HFF-Myc (cell line): ENCODE measurements at regions not wholly inside any gene's neighbourhood (a gene's known extent, or its start where the extent isn't known, plus 50 kb on each side); places are given as distances from the start of the nearest gene placed in this dataset.

Experiments
- DNase-seq: peaks from one replicate; pipeline ENCODE4 v3.0.0-alpha.2; 2011; ENCODE audit warnings: low read depth; ENCODE audit errors: extremely low read depth
- H3K4me3 ChIP-seq: replicated peaks from 2 replicates; pipeline ENCODE4 v1.5.1; 2011; ENCODE audit warnings: low read depth, mild to moderate bottlenecking, control low read depth, low read length
- TF ChIP-seq, protein P1 (sequence below): IDR thresholded peaks from 2 replicates; pipeline ENCODE4 v1.5.1; 2012; ENCODE audit warnings: mild to moderate bottlenecking, low read depth, low read length, control low read depth; ENCODE audit errors: missing control alignments

DNA sequence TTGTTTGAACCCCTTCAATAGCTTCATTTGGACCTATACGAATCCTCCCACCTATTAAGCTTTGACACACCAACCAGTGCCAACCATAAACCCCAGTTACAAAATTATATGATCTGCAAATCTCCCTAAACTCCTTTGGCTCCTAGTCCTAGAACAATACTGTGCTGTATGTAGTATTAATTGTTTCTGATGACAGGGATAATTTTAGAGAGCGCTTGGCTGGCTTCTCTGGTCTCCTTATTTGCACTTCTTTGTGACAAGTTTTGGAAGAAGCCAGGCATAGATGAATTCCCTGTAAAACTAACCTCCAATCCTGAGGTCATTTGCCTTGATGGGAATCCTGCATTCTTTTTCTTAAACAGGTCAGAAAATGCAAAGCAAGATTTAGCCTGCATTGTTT is 433.0 kb downstream of the PPARGC1A start:
- TF ChIP-seq, protein P1, sequence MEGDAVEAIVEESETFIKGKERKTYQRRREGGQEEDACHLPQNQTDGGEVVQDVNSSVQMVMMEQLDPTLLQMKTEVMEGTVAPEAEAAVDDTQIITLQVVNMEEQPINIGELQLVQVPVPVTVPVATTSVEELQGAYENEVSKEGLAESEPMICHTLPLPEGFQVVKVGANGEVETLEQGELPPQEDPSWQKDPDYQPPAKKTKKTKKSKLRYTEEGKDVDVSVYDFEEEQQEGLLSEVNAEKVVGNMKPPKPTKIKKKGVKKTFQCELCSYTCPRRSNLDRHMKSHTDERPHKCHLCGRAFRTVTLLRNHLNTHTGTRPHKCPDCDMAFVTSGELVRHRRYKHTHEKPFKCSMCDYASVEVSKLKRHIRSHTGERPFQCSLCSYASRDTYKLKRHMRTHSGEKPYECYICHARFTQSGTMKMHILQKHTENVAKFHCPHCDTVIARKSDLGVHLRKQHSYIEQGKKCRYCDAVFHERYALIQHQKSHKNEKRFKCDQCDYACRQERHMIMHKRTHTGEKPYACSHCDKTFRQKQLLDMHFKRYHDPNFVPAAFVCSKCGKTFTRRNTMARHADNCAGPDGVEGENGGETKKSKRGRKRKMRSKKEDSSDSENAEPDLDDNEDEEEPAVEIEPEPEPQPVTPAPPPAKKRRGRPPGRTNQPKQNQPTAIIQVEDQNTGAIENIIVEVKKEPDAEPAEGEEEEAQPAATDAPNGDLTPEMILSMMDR = no peak
- DNase-seq = no peak
- no peak overlapping the region for H3K4me3 ChIP-seq

DNA sequence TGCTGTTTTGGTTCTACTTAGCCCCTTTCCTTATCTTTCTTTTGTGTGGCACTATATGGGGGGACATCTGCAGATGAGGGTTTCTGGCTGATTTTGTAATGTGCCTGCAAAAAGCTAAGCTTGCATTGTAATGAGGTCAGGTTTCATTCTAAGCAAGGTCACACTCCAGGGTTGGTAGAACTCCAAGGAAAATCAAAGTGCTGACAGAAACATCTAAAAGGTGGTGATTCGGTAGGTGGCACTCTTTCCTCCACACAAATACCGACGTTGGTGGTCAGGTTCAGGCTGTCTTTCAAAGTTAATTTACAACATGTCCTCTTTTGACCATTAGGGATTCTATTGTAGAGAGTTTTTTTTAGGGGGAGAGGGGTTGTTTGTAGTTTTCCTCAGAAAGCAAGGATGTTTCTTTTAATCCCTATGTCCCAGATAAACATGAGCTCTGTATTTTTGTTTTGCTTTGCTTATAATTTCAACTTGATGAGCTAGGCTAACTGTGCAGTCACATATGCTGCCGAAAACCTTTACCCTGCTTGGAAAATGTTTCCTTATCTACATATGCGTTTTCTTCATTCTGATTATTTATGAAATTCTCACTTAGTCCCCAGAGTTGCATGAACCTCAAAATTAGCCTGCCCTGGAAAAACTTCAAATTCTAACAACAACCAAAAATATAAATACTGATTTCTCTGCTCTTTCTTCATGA is 434.2 kb downstream of the PPARGC1A start:
- TF ChIP-seq, protein P1 = no peak
- no peak for DNase-seq
- H3K4me3 ChIP-seq = no peak overlapping the region

DNA sequence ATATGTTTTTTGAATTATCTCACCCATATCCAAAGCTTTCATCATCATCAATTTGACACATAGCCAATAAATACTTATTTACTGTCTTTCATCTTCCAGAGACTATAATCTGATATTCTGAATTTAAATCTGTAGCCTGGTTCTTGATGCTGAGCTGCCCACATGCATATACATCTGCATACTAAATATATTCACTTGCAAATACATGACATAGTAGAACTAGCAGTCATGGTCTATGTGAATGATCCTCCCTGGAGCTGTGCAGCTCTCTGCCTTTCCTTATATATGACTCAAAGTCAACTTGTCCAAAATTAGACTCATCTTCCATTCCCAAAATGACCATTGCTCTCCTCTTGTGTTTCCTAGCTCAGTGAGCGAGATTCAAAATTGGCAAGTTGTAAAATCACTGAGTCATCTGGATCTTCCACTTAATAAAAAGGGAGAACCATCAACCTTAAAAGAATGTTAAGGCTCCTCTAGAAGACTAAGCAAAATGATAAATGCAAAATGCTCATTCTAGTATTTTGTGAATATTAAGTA is 448.2 kb downstream of the PPARGC1A start:
- TF ChIP-seq, protein P1 = no peak
- H3K4me3 ChIP-seq = no peak overlapping the region
- DNase-seq = no peak

DNA sequence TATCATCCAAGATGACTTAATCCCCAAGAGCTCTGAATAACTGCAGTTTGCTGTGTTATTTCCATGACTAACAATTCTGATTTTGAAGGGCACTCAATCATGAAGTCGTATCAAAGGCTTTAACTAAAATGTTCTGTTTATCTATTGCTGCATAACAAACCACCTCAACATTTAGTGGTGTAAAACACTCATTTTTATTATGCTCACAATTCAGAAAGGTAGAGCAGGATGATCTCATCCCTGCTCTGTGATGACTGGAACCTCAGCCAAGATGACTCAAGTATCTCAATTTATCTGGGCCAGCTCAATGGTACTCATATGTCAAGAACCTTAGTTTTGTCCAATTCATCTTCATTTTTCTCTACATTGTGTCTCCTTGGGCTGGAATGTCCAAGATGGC is 451.1 kb downstream of the PPARGC1A start:
- H3K4me3 ChIP-seq = no peak overlapping the region
- TF ChIP-seq, protein P1 = no peak
- no peak for DNase-seq

DNA sequence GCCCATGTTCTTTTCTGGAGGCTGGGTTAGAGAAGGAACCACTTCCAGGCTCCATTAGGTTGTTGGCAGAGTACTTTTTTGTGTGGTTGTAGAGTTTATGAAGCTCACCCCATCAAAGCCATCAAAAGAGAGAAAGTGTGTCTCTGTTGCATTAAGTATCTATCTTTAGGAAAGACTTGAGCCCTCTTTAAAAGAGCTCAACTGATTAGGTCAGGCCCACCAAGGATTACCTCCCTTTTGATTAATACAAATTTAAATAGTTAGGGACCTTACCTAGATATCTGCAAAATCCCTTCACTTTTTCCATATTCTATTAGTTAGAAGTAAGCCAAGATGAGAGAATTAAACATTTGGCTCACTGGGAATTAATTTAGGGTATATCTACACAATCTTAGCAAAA is 460.4 kb downstream of the PPARGC1A start:
- no peak for DNase-seq
- no peak overlapping the region for H3K4me3 ChIP-seq
- TF ChIP-seq, protein P1 = no peak

DNA sequence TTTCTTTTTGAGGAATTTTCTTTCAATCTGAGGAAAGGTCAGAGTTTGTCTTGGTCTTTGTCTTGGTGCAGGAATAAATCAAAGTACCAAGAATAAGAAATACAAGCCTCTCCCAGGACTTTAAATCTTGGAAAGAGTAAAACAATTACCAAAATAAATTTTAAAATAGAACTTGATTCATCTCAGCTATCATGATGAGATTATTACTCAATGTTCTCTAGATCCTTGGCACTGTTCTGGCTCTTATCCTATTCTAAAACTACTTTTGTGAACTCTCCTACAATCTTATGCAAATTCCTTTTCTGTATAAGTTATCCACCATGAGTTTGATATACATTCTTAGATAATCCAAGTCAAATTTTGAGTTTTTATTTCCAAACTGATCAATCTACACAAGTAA is 464.3 kb downstream of the PPARGC1A start:
- no peak overlapping the region for H3K4me3 ChIP-seq
- no peak for DNase-seq
- TF ChIP-seq, protein P1 = no peak
